ENCODE measurements at regions not wholly inside any gene's neighbourhood (a gene's known extent, or its start where the extent isn't known, plus 50 kb on each side); places are given as distances from the start of the nearest gene placed in this dataset.

- TF ChIP-seq CTCF (conservative IDR thresholded peaks at IDR 0.05 in 1 of 2, IDR thresholded peaks at IDR 0.05 in 1 of 2; ENCODE audit: extremely low read depth in 1 of 2, insufficient read depth in 1 of 2, low read depth in 1 of 2, low read length in 2 of 2) (no peak), EZH2 (IDR thresholded peaks at IDR 0.05; ENCODE audit: borderline replicate concordance, low read length) (no peak)
Observed at GRCh38 chr3:144200004-144200403, 228.4 kb downstream of the DIPK2A start.
